ENCODE measurements at regions not wholly inside any gene's neighbourhood (a gene's known extent, or its start where the extent isn't known, plus 50 kb on each side); places are given as distances from the start of the nearest gene placed in this dataset.

DNA sequence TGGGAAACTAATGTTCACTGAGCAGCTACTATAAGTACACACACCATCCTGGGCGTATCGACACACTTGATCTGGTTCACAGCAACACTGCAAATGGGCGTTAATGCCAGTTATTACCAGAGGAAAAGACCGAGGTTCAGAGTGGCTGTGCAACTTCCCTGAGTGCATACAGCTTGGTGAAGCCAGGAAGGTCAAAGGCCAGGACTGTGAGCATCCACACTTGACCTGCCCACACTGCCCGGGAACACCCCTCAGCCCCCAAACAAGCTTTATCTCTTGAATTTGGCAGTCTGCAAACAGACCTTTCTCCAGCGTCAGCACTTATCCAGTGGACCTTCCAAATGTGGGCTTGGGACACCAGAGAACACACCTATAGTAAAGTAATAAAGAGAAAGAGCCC, 312.6 kb downstream of the BCL11B start (continued):
- TF ChIP-seq ETV5 (CRISPR knock-in tag; IDR thresholded peaks at IDR 0.05; ENCODE audit: borderline replicate concordance): no peak

DNA sequence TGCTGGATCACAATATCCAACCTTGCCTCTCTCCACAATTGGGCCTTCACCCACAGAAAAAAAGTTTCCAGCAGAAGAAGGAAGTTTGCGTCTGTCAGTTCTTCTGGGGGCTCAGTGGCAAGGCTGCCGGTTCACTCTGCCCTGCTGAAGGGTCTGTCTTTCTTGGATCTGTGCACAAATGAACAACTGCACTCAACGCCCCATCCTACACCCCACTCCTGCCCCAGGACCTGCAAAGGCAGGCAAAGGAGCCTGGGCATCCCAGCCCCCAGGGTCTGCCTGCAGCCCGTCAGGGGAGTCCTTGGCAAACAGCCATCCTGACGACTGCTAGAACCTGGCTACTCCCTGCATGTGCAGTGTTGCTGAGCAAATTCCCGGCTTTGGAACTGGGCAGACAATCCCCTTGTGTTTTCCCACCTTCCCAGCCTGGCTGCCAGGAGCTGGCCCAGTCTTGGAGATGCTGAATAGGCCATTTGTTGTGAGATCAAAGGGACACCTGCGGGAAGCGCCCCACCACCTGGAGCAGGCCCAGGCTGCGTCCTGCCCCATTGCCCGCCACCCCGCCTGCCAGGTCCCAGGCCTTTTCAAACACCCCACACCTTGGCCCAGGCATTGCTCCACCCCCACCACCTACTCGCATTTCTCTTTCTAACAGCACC, 311.9 kb downstream of the BCL11B start:
- Histone ChIP-seq H3K4me1 (ENCODE audit: insufficient read depth, low read length) (no peaks in the 10 kb centered on the region), H3K4me2 (ENCODE audit: low read depth, low read length) (no peak overlapping the region), H3K9me3 (ENCODE audit: low read length) (no peaks in the 10 kb centered on the region), H2AFZ (ENCODE audit: low read length) (no peak overlapping the region), H3K27me3 (ENCODE audit: control insufficient read depth in 1 of 2, insufficient read depth in 2 of 2, low read length in 2 of 2) (peaks cover 0 to 7% of the 10 kb centered on the region in 2 experiments; a peak in 2 of 5 replicates), H3K36me3 (replicated peaks in 1 of 2; ENCODE audit: control insufficient read depth in 1 of 2, insufficient read depth in 2 of 2, low read length in 2 of 2) (no peaks in the 10 kb centered on the region), H3K79me2 (ENCODE audit: insufficient read depth, low read length) (no peaks in the 10 kb centered on the region), H3K4me3 (replicated peaks in 1 of 3; ENCODE audit: insufficient read depth in 1 of 3, low read depth in 2 of 3, low read length in 3 of 3) (no peak overlapping the region), H4K20me1 (ENCODE audit: insufficient read depth, low read length) (no peaks in the 10 kb centered on the region), H3K27ac (ENCODE audit: extremely low read length, insufficient read depth, low read length) (no peak overlapping the region), H3K9ac (ENCODE audit: insufficient read depth, low read depth, low read length) (no peak overlapping the region)
- no TSS peak for BruUV-seq (replicated peaks)
- ChIA-PET POLR2A (no interaction called here), CTCF (ENCODE audit: low intra/inter-chr PET ratio, low total read pairs) (no interaction called here)
- no peak for DNase-seq (ENCODE audit: low spot score)
- intact Hi-C loops (cut with micrococcal nuclease; ENCODE audit: unreplicated experiment) (no loop called here), in situ Hi-C loops (cut with HindIII; ENCODE audit: extremely low pct_ligation_motif_present, low pct_unique_long_range_greater_than_20kb) (no loop called here)
- FAIRE-seq: no peak
- no peak for ATAC-seq
- 29% methylated on average over 8 of the region's 12 CpGs for WGBS (ENCODE audit: low lambda C conversion rate)
- TF ChIP-seq SP140L (CRISPR knock-in tag; IDR thresholded peaks at IDR 0.05; ENCODE audit: borderline replicate concordance): no peak
- TF ChIP-seq PRPF4 (IDR thresholded peaks at IDR 0.05; ENCODE audit: low read depth, low read length, poor library complexity, severe bottlenecking): no peak
- TF ChIP-seq, protein P1, sequence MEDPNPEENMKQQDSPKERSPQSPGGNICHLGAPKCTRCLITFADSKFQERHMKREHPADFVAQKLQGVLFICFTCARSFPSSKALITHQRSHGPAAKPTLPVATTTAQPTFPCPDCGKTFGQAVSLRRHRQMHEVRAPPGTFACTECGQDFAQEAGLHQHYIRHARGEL (CRISPR knock-in tag; IDR thresholded peaks at IDR 0.05): no peak
- no peak for TF ChIP-seq MED8 (CRISPR knock-in tag; IDR thresholded peaks at IDR 0.05; ENCODE audit: insufficient replicate concordance)
- TF ChIP-seq ZNF263 (CRISPR knock-in tag; IDR thresholded peaks at IDR 0.05): no peak
- no peak for TF ChIP-seq CC2D1A (CRISPR knock-in tag; IDR thresholded peaks at IDR 0.05)
- TF ChIP-seq, protein P2, sequence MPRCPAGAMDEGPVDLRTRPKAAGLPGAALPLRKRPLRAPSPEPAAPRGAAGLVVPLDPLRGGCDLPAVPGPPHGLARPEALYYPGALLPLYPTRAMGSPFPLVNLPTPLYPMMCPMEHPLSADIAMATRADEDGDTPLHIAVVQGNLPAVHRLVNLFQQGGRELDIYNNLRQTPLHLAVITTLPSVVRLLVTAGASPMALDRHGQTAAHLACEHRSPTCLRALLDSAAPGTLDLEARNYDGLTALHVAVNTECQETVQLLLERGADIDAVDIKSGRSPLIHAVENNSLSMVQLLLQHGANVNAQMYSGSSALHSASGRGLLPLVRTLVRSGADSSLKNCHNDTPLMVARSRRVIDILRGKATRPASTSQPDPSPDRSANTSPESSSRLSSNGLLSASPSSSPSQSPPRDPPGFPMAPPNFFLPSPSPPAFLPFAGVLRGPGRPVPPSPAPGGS (CRISPR knock-in tag; IDR thresholded peaks at IDR 0.05): no peak
- no peak for TF ChIP-seq RNF2 (conservative IDR thresholded peaks at IDR 0.05; ENCODE audit: low read depth)
- no peak for TF ChIP-seq NFYB (CRISPR knock-in tag; IDR thresholded peaks at IDR 0.05)
- TF ChIP-seq ZFX (CRISPR knock-in tag; IDR thresholded peaks at IDR 0.05; ENCODE audit: low read depth): no peak
- TF ChIP-seq SNAPC2 (CRISPR knock-in tag; IDR thresholded peaks at IDR 0.05): no peak
- TF ChIP-seq ZNF572 (CRISPR knock-in tag; IDR thresholded peaks at IDR 0.05): no peak
- TF ChIP-seq RAD51 (IDR thresholded peaks at IDR 0.05; ENCODE audit: borderline replicate concordance): no peak
- no peak for TF ChIP-seq NFKB2 (CRISPR knock-in tag; IDR thresholded peaks at IDR 0.05; ENCODE audit: borderline replicate concordance)
- TF ChIP-seq ZNF850 (CRISPR knock-in tag; conservative IDR thresholded peaks at IDR 0.05): no peak
- TF ChIP-seq ZFYVE20 (CRISPR knock-in tag; IDR thresholded peaks at IDR 0.05; ENCODE audit: borderline replicate concordance, low read depth): no peak
- TF ChIP-seq ZNF329 (CRISPR knock-in tag; IDR thresholded peaks at IDR 0.05; ENCODE audit: low read depth): no peak
- TF ChIP-seq HNF4A (CRISPR knock-in tag; IDR thresholded peaks at IDR 0.05): no peak
- no peak for TF ChIP-seq ZBTB37 (CRISPR knock-in tag; IDR thresholded peaks at IDR 0.05)

Data from HepG2 (cell line).